ENCODE measurements at regions not wholly inside any gene's neighbourhood (a gene's known extent, or its start where the extent isn't known, plus 50 kb on each side); places are given as distances from the start of the nearest gene placed in this dataset.
A peak's percentile ranks its signal among the peaks of the same experiment; 100 is the strongest.

DNA sequence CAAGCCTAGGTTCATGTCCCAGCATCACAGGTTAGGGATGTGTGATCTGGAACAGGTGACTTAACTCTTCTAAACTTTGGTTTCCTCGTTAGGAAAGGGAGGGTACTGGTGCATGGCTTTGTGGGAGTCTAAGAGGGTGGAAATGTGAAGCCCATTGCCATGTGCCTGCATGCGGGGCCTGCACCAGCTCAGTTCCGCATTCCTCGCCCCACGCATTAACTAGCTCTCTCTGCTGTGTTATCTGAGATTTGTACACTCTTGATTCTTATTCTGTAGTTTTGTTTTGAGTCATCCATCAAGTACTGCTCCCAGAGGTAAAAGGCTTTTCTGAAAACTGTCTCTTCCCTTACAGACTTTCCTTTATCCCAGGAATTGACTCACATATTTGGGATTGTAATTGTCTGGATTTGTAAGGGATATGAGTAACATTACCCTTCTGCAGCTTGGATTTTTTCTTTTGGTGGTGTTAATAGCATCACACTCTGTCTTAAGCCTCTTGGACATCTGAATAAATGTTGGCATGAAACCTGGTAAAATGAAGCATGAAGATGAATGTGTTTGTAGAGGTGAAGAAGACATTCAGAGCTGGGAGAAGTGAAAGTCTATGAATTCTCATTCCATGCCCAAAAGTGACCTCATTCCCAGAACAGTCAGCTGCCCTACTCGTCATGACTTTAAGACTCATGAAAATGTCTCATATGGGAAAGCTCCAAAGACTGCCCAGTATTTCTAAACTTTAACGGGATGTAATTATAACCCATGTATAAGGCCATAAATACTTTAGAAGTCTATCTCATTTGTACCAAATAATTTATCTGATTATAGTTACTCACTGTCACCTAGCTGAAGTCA lies 357.3 kb downstream of the FOXA2 start:
- DNase-seq (ENCODE audit: low read depth) = no peak

DNA sequence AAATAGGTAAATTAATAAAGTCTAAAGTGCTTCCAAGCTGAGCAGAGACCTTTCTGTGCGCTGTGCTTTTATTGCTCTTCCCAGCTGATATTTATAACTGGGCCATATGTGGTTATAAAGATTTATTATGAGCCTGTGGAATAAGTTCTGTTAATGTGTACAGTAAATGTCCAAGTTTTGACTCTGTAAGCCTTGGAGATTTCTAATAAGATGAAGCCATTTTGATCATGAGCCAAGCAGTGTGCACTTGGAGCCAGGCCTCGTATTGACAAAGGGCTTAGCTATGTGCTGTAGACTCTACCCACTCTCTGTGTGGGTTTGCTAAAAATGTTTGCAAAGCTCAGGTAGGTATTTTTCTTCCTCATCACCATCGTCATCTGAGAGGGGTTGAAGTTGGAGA lies 361.1 kb downstream of the FOXA2 start:
- no peak for DNase-seq (ENCODE audit: low read depth)

DNA sequence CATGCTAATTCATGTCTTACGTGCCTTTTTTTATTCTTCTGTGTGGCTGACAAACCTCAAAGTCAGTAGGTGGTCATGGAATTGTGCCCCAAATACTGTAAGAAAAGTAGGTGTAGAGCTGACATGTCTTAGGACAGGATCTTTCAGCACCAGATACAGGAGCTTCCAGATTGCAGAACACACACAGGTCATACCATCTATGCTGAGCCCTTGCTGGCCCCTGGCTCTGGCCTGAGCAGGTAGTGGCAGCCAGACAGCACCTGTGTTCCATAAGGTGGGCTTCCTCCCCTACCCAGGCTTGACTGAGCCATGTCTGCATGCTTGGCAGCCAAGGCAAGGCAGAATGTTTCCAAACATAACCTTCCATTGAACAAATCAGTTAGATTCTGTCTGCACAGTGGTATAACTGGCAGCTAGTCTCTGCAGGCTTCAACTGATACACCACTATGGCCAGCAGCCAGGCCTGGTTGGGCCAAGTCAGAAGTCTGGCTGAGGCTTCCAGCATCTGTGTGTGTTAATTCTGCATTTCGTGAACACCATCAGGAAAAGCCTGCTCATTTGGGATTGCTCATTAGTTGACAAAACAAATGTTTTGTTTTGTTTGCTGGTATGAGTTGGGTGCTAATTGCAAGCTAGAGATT lies 366.5 kb downstream of the FOXA2 start:
- no peak for DNase-seq (ENCODE audit: low read depth)

DNA sequence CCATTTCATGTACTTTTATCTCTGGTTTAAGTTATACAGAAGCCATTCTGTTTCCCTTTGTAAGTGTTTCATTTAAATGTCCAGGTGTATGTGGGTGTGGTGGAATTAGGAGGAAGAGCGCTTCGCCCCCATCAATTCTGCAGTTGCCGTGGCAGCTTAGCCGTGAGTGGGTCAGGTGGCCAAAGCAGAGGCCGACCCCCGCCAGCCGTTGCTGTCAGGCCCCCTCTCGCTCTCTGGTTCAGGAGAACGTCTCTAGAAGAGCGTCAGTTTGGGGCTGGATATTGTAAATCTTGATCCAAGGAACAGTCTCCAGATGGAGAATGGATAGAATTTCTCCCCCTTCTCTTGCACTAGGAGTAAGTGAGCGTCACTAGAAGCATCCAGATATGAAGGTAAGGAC lies 367.4 kb downstream of the FOXA2 start:
- no peak for DNase-seq (ENCODE audit: low read depth)

DNA sequence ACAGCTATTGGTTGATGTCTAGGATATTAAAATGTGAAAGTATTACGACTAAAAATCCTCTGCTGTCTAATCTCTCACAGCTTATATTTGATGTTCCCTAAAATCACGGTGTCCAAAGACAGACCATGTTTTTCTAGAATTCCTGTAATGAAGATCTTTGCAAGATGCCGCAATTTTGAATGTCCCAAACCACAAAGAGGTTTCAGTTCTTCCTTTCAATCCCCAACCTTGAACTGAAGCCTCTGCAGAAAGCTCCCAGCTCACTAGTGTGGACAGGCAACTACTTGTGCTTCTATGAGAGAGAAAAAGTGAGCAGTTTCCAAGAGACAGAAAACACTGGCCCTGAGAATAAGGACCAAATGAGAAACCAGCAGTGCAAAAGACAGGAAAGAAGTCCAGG lies 370.1 kb downstream of the FOXA2 start:
- DNase-seq (ENCODE audit: low read depth) = no peak

DNA sequence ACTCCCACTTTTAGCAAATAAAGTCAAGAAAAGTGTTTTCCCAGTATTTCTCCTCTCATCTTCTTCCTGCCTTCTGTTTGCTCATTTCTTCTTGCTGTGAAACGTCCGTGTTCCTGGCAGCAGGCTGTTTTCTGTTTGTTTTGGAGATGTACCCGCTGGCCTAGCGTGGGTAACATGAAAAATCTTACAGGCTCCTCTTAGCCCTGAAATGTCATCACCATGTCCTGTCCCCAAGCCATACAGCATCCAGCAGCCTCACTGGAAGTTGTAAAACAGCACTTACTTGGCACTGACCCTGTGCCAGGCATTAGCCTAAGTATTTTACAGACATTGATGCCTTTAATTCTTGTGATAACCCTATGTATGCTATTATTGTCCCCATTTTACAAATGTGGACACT lies 371.1 kb downstream of the FOXA2 start:
- DNase-seq (ENCODE audit: low read depth) = no peak

DNA sequence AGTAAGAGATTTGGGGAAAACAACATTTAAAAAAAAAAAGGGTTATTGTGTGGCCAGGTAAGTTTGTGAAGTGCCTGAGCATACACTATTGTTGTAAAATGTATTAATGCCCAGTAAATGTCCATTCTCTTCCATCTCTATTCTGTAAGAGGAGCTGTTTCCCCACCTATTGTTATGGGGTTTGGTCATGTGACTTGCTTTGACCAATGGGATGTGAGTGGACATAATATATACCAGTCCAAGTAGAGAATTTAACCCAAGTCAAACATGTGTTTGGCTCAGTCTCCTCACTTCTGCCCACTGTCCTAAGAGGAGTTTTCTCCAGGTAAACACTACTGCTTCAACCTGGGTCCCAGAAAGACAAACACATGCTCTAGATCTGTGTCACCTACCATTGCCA lies 377.1 kb downstream of the FOXA2 start:
- no peak for DNase-seq (ENCODE audit: low read depth)

DNA sequence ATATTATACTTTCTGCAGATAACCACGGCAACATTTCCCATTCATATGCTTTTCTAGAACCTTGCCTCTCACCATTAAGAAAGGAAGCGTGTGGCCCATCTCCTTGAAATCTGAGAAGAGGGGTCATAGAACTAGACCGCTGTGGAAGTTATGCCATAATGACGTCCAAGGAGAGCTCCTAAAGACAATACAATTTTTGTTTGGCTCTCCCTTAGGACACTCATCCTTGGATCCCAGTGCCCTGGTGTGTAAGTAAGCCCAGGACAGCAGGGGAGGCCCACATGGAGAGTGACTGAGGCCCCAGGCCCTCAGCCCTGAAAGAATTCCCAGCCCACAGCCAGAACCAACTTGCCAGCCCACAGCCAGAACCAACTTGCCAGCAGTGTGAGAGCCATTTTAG lies 379.6 kb downstream of the FOXA2 start:
- no peak for DNase-seq (ENCODE audit: low read depth)

DNA sequence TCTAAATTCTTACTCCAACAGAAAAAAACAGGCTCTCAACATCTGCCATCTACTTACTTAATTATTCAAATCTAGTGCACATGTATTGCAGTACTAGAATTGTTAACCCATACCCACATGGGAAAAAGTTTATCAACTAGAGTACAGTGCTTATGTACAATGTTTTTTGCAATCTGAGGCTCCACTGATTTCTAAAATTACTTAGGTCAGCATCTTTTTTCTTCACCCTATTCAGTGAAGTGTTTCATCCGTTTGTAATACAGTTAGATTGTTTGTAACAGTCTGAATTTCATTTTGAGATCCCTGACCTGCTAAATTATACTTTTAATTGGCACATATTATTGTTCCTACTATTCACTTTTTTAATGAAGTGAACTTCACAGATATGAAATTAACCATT lies 402.2 kb downstream of the FOXA2 start:
- no peak for DNase-seq (ENCODE audit: low read depth)

DNA sequence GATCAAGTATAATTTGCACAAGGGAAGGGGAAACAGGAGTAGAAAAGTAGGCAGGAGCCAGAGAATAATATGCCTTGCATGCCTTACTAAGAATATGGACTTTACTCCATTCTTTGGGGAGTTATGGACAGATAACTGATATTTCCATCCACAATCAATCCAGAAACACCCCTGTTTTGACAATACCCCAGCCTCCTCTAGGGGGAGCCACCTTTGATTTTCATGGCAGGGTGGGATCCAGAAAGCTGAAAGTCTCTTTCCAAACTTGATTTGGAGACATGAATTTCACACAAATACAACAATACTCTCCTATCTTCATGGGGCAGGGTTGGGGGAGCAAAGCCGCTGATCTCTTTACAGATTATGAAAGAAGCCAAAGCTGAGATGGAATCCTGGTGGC lies 404.1 kb downstream of the FOXA2 start:
- no peak for DNase-seq (ENCODE audit: low read depth)

DNA sequence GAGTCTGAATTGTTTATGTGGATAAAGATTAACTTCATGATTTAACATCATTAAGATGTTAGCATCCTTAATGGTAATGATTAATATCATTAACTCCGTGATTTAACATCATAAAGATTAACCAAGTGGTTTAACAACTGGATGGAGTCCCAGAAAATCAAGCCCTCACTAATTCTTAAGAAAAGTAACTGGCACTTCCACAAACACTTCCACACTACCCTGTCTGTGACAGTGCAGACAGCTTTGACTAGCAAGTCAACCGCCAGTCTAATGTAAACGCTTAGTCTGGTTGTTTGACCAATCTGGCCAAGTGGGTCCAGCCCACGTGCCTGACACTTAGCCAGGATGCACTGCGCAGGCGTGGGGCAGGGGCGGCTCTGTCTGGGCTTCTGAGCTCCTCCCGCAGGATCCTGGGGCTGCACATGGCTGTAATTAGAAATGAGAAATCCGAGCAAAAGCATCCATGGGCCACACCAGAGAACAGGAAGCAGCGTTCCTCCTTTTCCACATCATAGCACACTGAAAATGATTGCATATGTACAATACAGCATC lies 424.2 kb downstream of the FOXA2 start:
- DNase-seq (ENCODE audit: low read depth) = peak; percentile 39

DNA sequence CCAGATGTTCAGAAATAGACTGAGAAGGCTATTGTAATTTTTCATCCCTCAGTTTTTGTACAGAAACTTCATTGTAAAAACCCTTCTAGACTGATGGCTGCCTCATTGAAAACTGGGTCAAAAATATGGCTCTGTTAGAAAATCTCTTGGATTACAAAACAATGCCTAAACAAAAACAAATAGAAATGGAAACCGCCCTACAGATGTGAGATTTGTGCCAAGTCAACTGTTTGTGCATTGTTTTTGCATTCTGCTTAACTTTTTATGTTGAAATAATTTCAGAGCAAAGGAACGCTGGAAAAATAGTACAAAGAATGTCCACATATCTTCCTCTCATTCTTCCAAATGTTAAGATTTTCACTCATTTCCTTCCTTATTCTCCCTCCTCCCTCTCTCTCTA lies 425.1 kb downstream of the FOXA2 start:
- no peak for DNase-seq (ENCODE audit: low read depth)

DNA sequence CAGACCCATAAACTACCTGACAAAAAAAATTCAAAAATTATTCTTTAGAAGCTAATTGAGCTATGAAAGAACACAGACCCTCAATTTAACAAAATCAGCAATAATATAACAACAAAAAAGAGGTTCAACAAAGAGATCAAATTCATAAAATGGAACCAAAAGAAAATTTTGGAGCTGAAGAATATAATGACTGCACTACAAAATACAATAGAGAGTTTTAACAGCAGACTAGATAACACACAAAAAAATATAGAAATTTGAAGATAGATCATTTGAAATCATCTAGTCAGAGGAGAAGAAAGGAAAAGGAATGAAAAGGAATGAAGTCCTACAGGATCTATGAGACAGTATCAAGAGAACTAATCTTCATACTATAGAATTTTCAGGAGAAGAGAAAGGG lies 422.1 kb downstream of the PAX1 start:
- DNase-seq (ENCODE audit: low read depth) = no peak

DNA sequence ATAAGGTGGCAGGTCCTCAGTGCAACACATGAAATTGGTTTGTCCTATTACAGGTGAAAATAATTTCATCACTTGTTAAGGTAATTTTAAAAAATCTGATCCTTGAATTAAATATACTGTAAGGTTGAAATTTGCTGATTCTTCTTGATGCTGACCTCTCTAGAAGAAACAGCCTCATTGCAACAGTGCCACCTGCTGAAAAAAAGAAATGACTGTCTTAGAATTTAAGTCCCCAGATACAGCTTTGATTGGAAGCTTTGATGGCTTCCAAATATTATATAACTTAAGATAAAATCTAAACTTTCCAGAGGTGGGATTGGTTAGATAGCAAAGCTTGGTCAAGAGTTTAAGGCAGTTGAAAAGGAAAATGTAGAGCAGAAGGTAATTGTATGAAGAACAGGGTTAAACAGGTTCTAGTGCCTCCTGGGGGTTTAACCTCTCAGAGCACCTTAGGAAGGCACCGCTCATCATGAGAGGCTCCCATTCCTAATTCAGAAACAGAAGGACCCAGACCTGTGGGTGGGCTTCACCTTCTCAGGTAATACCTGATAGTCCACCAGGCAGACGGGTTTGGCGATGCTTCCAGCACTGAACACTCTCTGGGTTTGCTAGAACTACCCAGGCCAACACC lies 401.0 kb downstream of the PAX1 start:
- DNase-seq (ENCODE audit: low read depth) = peak; percentile 0

DNA sequence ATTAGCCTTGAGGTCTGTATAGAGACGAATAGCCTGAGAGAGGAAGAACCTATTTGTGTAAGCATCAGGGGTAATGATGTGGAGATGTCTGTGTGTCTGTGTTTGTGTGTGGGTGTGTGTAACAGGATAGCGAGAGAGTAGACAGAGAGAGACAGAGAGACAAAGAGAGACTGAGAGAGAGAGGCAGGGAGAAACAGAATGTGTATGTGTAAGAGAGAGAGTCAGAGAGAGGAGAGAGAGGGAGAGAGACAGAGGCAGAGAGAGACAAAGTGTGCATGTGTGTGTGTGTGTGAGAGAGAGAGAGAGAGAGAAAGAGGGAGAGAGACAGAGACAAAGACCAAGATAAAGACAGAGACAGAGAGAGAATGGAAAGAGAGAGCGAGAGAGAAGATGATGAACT lies 396.1 kb downstream of the PAX1 start:
- no peak for DNase-seq (ENCODE audit: low read depth)

DNA sequence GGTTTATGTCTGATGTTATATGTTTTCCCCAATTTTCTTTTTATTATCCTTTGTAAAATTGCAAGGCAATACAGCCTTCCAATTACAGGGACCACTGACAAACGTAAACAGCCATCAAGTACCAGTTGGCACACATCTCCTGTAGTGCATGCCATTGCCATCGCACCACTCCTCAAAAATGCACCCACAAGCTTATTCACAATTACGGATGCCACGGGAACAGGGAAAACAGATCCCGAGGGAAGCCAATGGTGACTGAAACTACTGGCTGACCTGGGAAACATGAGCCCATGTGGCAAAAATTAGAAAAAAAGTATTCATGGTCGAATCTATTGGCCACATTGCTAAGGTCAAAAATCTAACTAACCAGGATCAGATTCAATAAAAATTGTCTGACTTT lies 395.2 kb downstream of the PAX1 start:
- no peak for DNase-seq (ENCODE audit: low read depth)

DNA sequence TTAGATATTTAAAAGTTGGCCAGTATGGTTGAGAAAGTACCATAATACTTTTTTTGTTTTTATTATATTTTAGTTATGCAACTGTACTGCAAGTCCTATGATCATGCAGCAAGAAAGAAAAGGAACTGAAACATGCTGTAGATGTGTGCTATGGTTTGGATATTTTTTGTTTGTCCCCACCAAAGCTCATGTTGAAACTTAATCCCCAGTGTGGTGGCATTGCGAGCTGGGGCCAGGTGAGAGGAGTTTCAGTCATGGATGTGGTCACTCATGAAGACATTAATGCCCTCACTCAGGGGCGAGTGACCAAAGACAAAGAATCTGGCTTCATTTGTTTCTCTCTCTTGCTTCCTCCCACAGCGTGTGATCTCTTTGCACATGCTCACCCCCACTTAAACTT lies 393.9 kb downstream of the PAX1 start:
- no peak for DNase-seq (ENCODE audit: low read depth)

DNA sequence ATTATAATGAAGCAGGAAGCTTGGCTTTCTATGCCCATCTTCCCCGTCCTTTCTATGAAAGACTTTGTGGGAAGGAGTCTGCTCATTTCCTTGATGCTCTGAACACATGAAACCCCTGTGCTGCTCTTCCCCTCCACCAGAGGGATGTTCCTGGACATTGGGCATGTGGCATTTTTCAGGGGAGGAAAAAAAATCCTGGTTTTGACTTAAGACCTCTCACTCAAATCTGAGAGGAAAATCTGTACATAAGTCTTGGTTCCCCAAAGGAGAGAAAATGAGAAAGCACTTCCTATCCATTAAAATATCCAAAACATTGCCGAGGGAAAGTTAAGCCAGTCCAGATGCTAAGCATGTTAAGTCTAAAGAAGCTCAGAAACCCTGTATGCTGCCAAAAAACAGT lies 393.0 kb downstream of the PAX1 start:
- DNase-seq (ENCODE audit: low read depth) = no peak

DNA sequence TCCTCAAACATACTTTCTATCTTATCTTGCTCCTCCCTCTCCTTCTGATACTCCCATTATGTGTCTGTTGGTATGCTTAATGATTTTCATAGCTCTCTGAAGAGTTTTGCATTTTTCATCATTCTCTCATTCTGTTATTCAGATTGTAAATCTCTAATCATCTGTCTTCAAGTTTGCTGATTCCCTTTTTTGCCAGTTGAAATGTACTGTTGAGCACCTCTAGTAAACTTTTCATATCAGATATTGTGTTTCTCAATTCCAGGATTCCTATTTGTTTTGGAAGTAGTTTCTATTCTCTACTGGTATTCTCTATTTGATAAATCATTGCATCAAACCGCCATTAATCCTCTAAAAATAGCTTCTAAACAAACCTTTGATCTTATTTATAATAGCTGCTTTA lies 387.7 kb downstream of the PAX1 start:
- no peak for DNase-seq (ENCODE audit: low read depth)

DNA sequence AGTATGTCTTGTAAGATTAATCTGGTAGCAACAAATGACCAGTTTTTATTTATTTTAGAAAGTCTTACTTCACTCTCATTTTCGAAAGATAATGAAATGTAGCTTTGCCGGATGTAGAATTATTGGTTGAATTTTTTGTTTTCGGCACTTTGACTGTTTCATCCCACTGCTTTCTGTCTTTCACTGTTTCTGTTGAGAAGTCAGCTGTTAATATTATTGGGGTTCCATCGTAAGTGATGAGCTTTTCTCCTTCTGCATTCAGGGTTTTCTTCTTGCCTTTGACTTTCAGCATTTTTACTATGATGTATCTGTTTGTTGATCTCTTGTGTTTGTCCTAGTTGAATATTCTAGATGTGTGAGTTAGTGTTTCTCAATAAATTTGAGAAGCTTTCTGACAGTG lies 383.4 kb downstream of the PAX1 start:
- DNase-seq (ENCODE audit: low read depth) = no peak

DNA sequence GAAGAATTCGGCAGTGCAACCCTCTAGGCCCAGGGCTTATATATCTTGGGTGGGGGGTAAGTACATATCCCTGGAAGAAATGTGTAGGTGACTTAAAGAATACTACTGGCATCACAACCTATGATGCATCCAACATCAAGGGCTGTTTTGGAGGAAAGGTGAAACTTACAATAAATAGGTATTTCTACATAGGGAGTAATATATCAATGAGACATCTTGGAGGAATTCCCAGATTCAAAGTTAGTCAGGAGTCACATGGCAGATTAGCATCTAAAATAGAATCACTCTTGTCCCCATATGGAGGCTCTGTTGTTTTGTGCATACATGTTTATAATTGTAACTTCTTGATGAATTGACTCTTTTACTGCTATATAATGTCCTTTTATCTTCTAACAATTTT lies 375.5 kb downstream of the PAX1 start:
- no peak for DNase-seq (ENCODE audit: low read depth)

DNA sequence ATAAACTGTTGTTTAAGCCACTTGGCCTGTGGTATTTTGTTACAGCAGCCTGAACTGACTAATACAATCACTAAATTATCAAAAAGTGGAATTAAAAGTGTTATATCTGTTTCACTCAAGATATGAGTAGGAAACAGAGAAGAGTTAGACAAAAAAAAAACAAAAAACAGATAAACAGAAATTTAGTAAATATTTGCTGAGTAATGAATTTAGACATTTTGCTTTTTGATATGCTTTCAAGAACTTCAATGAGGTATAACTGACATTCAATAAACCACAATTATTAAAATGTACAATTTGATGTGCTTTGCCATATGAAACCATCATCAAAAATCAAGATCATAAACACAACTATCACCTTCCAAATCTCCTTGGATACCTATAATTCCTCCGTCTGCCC lies 369.2 kb downstream of the PAX1 start:
- no peak for DNase-seq (ENCODE audit: low read depth)

DNA sequence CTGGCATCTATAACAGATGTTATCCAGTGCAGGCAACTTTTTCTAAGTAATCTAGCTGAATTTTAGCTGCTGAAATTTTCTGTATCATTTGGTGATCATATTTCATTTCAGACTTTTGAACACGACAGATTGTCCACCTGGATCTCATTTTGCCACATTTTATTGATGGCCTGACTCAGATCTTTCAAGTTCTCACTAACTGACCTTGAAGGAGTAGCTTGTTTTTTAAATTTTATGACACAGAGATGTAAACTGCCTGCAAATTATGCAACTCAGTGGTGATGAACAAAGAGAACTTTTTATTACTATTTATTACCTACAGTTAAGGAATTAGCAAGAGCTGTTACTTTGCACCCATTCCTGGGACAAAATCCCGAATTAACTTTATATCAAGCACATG lies 366.4 kb downstream of the PAX1 start:
- no peak for DNase-seq (ENCODE audit: low read depth)
